Umbilical cord (tissue), 1 donor: ENCODE measurements at regions not wholly inside any gene's neighbourhood (a gene's known extent, or its start where the extent isn't known, plus 50 kb on each side); places are given as distances from the start of the nearest gene placed in this dataset.
"Not testable (repeated sequence)": the region's sequence is repeated elsewhere in the genome, so short reads cannot be mapped to it uniquely, and the experiment has no call there.

ENCODE experiments used
- DNase-seq: peaks from one replicate; pipeline ENCODE4 v3.0.0-alpha.2; 2015; ENCODE audit warnings: low spot score

DNA sequence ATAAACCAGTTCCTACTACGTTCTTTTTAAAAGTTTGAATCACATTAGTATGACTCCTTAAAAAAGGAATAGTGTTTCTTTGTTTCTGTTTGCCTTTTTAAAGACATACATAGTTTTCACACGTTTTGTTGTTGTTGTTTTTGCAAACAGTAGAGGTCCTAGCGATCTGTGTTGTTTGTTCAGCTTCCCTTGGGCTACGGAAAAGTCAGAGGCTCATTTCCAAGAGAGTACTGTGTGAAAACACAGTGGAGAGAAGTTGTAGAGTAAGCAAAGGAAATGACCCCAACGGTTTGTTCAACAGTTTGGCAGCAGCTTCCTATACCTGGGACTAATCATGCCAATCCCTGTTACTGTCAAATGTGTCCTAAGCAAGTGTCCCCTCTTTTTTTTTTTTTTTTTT lies 87.1 kb upstream of the STEAP1 start:
- DNase-seq = no peak

DNA sequence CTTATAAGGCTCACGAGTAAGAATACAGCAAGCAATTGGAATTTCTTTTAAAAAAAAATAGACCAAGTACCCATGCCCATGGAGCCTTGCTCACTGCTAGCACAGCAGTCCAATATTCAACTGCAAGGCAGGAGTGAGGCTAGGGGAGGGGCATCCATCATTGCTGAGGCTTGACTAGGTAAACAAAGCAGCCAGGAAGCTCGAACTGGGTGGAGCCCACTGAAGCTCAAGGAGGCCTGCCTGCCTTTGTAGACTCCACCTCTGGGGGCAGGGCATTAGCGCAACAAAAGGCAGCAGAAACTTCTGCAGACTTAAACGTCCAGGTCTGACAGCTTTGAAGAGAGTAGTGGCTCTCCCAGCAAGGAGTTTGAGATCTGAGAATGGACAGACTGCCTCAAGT lies 84.0 kb upstream of the STEAP1 start:
- DNase-seq = not testable (repeated sequence)

DNA sequence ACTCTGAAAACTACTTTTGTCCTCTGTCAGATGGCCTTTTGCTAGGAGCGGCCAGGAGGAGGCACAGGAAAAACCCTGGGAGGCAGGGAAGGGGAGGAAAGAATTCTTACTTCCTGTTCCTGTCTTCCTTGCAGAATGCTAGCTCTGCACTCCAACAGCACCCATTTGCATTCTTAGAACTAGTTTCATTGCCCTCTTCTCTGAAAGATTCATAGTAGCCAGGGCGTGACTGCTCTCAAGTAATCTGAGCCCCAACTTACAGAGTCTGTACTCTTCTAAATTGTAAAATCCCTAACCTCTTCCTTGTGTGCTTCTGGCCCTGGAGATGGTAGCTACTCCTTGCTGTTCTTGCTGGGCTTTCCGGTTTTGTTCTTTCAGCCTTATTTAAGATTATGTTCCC lies 75.3 kb upstream of the STEAP1 start:
- no peak for DNase-seq

DNA sequence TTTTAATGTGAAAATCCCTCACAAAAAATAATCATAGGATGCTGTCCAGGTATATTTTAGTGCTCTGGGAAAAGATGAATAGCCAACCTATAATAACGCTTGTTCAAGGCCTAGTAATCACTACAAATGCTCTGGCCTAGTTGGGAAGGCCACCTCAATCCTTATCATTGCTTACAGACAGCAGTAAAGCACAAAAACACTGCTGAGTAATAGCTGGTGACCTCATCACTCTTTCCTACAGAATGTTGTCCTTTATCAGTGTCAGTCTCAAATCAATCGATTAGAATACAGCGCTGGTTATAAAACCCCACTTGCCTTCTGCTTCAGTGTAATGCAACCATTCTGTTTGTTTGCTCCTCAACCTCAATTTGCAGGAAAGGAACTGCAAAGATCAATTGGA lies 72.6 kb upstream of the STEAP1 start:
- no peak for DNase-seq

DNA sequence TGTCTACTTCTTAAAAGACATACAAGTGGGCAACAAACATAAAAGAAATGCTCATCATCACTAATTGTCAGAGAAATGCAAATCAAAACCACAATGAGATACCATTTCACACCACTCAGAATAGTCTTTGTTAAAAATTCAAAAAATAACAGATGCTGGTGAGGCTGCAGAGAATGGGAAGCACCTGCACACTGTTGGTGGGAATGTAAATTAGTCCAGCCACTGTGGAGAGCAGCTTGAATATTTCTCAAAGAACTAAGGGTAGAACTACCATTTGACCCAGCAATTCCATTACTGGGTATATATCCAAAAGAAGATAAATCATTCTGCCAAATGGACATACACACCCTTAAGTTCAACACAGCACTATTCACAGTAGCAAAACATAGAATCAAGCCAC lies 61.8 kb upstream of the STEAP1 start:
- DNase-seq = no peak

DNA sequence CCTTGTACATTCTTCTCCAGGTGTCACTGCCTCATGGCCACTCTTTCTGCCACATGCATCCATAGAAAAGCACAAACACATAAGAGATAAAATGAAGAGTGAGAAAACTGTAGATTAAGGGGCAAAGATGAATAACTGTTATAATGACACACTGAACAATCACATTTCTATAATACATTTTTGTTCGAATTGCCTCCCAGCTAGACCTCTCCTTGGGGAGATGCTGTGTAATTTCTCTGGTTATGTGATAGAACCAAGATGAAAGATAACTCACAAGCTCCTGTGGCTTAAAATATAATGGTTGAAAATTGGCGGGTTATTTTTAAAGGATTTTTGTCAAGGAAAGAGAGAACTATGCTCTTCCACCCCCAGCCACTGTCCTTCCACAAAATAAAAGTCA lies 60.2 kb upstream of the STEAP1 start:
- DNase-seq = no peak
